Neutrophil (primary cell): ENCODE measurements at regions not wholly inside any gene's neighbourhood (a gene's known extent, or its start where the extent isn't known, plus 50 kb on each side); places are given as distances from the start of the nearest gene placed in this dataset.

Source experiments
- H3K27ac ChIP-seq: fragments of 200-600 bp; sonication (generic); 2 replicates; pipeline ENCODE4 v1.5.1; 2016; ENCODE audit warnings: mild to moderate bottlenecking, moderate library complexity
- H3K27me3 ChIP-seq: fragments of 200-600 bp; sonication (generic); 2 replicates; pipeline ENCODE4 v1.6.0; 2016; ENCODE audit warnings: mild to moderate bottlenecking
- H3K36me3 ChIP-seq: fragments of 200-600 bp; sonication (generic); 2 replicates; pipeline ENCODE4 v1.5.1; 2017
- H3K4me1 ChIP-seq, 2 experiments: fragments of 200-600 bp in 1 of 2; sonication (generic) in 1 of 2; 1 replicate in 1 of 2; 2 replicates in 1 of 2; pipeline versions ENCODE4 v1.5.1 to v1.6.1; 2013 to 2016; ENCODE audit warnings: low read depth in 1 of 2, low read length in 1 of 2, mild to moderate bottlenecking in 1 of 2, moderate library complexity in 1 of 2; ENCODE audit not compliant: control insufficient read depth in 1 of 2, insufficient read depth in 1 of 2
- H3K4me3 ChIP-seq, 2 experiments: fragments of 200-600 bp in 1 of 2; sonication (generic) in 1 of 2; 1 replicate in 1 of 2; 2 replicates in 1 of 2; pipeline ENCODE4 v1.5.1; 2013 to 2016; ENCODE audit warnings: low read depth in 1 of 2, low read length in 1 of 2, mild to moderate bottlenecking in 1 of 2, moderate library complexity in 1 of 2
- H3K9me3 ChIP-seq: fragments of 200-600 bp; sonication (generic); 2 replicates; pipeline ENCODE4 v1.5.1; 2016
- TF ChIP-seq, protein P1 (sequence below): fragments of 200-600 bp; sonication (generic); IDR thresholded peaks from 2 replicates; pipeline ENCODE4 v1.5.1; 2016; ENCODE audit warnings: antibody characterized with exemption

DNA sequence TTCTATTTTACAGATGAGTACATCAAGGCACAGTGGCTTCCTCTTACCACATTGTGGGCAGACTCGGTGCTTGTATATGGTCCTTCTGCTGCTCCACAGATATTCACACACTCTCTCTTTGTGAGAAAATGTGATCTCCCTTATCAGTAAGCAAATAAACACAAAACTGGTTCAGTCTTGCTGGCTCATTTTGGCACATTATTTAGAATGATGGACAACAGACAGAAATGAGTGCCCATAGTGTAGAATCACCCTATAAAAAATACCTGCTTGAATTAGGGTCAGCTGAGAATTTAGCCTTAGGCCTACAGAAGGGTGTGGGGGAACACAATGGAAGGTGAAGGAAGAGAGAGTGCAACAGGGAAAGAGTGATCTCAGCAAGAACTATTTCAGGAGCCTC, 423.1 kb downstream of the HLX start:
- Histone ChIP-seq H3K36me3 (no peaks in the 10 kb centered on the region), H3K27ac (no peak overlapping the region), H3K4me1 (no peaks in the 10 kb centered on the region), H3K9me3 (no peaks in the 10 kb centered on the region), H3K4me3 (no peak overlapping the region), H3K27me3 (no peaks in the 10 kb centered on the region)
- TF ChIP-seq, protein P1, sequence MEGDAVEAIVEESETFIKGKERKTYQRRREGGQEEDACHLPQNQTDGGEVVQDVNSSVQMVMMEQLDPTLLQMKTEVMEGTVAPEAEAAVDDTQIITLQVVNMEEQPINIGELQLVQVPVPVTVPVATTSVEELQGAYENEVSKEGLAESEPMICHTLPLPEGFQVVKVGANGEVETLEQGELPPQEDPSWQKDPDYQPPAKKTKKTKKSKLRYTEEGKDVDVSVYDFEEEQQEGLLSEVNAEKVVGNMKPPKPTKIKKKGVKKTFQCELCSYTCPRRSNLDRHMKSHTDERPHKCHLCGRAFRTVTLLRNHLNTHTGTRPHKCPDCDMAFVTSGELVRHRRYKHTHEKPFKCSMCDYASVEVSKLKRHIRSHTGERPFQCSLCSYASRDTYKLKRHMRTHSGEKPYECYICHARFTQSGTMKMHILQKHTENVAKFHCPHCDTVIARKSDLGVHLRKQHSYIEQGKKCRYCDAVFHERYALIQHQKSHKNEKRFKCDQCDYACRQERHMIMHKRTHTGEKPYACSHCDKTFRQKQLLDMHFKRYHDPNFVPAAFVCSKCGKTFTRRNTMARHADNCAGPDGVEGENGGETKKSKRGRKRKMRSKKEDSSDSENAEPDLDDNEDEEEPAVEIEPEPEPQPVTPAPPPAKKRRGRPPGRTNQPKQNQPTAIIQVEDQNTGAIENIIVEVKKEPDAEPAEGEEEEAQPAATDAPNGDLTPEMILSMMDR: no peak

DNA sequence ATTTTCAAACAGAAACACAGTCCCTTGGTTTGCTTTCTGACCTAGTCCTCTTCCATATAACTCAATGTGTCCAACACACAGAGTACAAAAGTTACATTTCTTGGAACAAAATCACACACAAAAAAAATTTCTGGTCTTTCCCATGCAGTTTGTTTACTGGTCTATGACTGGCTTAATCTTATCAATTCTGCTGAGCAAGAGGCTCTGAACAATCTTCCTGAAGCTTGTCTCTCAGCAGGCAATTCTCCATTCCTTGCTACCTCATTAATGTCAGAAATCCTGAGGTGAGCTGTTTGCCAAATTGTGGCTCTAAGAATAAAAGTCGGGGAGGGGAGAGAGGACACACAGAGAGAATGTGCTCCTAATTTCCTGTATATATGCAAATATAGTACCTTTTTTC, 423.6 kb downstream of the HLX start:
- H3K27ac ChIP-seq: no peak overlapping the region
- no peaks in the 10 kb centered on the region for H3K4me1 ChIP-seq
- H3K27me3 ChIP-seq: no peaks in the 10 kb centered on the region
- TF ChIP-seq, protein P1: no peak
- H3K36me3 ChIP-seq: no peaks in the 10 kb centered on the region
- H3K9me3 ChIP-seq: no peaks in the 10 kb centered on the region
- H3K4me3 ChIP-seq: no peak overlapping the region

DNA sequence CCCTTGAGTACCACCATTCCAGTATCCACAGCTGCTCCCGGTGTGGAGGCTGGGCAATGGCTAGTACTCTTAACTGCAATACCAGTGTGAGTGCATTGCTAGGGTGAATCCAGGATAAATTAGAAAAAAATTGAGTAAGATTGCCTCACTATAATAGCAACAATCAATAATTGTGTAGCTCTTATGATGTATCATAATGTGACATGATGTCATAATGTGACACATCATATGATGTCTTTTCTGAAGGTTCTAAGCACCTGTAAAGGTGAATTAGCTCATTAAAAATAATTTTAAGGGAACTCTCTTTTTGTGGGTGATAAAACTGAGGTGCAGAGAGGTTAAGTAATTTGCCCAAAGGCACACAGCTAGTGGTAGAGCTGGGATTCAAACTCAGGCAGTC, 424.4 kb downstream of the HLX start:
- Histone ChIP-seq H3K27ac (no peak overlapping the region), H3K27me3 (no peaks in the 10 kb centered on the region), H3K9me3 (no peaks in the 10 kb centered on the region), H3K4me1 (no peaks in the 10 kb centered on the region), H3K4me3 (no peak overlapping the region), H3K36me3 (no peaks in the 10 kb centered on the region)
- TF ChIP-seq, protein P1: no peak

DNA sequence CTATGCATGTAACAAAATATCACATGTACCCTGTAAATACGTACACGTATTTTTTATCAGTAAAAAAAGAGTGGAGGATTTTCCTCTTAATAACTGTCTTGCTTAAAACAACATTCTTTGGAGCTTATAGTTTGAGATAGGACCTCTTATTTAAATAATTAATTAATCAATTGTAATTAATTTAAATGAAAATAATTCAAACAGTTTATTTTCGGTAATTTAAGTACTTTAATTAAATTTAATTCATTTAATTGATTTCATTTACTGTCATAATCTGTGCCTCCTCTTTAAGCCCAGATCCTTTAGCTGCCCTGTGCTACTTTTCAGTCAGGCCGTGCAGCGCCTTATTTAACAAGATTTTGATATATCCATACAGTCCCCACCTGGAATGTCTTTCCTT, 427.0 kb downstream of the HLX start:
- Histone ChIP-seq H3K4me3 (no peak overlapping the region), H3K9me3 (no peaks in the 10 kb centered on the region), H3K27me3 (no peaks in the 10 kb centered on the region), H3K27ac (no peak overlapping the region), H3K36me3 (no peaks in the 10 kb centered on the region), H3K4me1 (no peaks in the 10 kb centered on the region)
- TF ChIP-seq, protein P1: no peak

DNA sequence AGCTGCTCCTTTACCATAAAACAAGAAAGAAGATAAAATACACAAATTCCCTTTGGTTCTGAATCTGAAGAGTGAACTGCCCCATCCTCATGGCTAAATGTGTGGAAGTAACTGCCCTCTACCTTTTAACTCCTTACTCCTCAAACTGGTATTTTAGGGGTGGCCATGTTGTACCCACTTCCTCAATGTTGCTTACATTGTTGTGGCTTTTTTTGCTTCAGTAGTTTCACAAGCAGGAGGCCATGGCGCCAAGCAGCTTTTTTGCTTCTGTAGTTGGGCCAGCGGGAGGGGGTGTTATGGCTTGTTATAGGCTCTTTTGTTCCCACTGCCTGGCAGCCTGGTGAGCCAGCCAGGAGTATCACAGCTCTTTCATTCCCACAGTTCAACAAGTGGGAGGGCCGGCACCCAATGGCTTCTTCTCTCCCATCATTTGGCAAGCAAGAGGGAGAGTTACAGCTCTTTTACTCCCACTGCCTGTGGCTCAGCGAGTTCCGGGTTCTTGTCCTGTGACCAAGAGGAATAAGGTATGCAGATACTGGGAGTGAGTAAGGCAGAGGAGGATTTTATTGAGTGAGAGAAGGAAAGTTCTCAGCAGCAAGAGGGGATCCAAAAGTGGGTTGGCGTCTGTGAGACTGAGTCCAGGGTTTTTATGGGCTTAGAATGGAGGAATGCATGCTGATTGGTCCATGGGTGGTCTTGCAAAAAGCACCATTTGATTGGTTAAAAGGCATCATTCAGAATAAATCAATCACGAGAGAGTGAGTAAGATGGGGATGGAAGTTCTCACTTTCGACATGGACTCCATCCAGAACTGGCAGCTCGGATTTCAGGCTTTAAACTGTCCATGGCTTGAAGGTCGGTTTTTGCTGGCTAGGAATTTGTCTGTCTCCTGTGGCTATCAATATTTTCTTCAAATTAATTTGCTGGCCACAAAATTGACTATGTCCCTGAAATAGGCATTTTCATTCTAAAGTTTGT, 429.6 kb downstream of the HLX start:
- no peak overlapping the region for H3K27ac ChIP-seq
- no peaks in the 10 kb centered on the region for H3K9me3 ChIP-seq
- H3K27me3 ChIP-seq: no peaks in the 10 kb centered on the region
- TF ChIP-seq, protein P1: no peak
- no peaks in the 10 kb centered on the region for H3K4me1 ChIP-seq
- no peak overlapping the region for H3K4me3 ChIP-seq
- no peaks in the 10 kb centered on the region for H3K36me3 ChIP-seq
